ENCODE measurements at regions not wholly inside any gene's neighbourhood (a gene's known extent, or its start where the extent isn't known, plus 50 kb on each side); places are given as distances from the start of the nearest gene placed in this dataset.

GRCh38 chr3:105228696-105229095, 138.0 kb upstream of the ALCAM start:
- H3K4me3 ChIP-seq (ENCODE audit: low read length): no peak overlapping the region
- Mint-ChIP-seq H3K27ac (no peak overlapping the region), H3K4me1 (no peaks in the 10 kb centered on the region), H3K36me3 (no peaks in the 10 kb centered on the region), H3K9me3 (peaks cover 3 to 4% of the 10 kb centered on the region in 2 donors), H3K27me3 (ENCODE audit: low read depth in 2 of 2) (no peaks in the 10 kb centered on the region), H3K4me3 (no peak overlapping the region)
- no peaks in the 10 kb centered on the region for H3K36me3 ChIP-seq (ENCODE audit: control insufficient read depth, insufficient read depth, low read length)
- no peak for ATAC-seq
- DNase-seq: no peak
- H3K27me3 ChIP-seq (ENCODE audit: control insufficient read depth, insufficient read depth, low read length): no peaks in the 10 kb centered on the region
- peaks cover 2% of the 10 kb centered on the region for H3K9me3 ChIP-seq (ENCODE audit: control insufficient read depth, insufficient read depth, low read length)
- H3K27ac ChIP-seq (ENCODE audit: low read length): no peak overlapping the region
- no peaks in the 10 kb centered on the region for H3K4me1 ChIP-seq (ENCODE audit: control insufficient read depth, insufficient read depth, low read length)
- TF ChIP-seq, protein P1, sequence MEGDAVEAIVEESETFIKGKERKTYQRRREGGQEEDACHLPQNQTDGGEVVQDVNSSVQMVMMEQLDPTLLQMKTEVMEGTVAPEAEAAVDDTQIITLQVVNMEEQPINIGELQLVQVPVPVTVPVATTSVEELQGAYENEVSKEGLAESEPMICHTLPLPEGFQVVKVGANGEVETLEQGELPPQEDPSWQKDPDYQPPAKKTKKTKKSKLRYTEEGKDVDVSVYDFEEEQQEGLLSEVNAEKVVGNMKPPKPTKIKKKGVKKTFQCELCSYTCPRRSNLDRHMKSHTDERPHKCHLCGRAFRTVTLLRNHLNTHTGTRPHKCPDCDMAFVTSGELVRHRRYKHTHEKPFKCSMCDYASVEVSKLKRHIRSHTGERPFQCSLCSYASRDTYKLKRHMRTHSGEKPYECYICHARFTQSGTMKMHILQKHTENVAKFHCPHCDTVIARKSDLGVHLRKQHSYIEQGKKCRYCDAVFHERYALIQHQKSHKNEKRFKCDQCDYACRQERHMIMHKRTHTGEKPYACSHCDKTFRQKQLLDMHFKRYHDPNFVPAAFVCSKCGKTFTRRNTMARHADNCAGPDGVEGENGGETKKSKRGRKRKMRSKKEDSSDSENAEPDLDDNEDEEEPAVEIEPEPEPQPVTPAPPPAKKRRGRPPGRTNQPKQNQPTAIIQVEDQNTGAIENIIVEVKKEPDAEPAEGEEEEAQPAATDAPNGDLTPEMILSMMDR (IDR thresholded peaks at IDR 0.05): no peak
- 74% methylated on average over 3 of the region's 3 CpGs for WGBS (ENCODE audit: insufficient coverage)
- intact Hi-C loops (cut with micrococcal nuclease): no loop called here

DNA sequence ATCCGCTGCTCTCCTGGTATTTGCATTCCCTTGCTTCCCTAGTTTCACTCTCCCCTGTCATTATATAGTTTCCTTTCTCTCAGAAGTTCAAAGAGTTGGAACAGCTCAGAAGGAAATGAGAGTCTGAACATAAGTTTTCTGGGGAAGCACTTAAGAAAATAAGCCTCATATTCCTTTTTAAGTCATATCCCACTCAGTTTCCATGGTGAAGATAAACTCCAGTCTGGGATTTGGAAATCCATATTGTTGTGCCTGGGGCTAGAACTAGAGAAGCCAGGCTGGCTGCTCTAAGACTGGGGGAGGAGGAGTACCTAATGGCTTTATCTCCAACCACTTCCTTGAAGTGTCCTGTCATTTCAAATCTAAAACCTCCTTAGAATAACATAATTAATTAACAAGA, 134.2 kb upstream of the ALCAM start:
- intact Hi-C loops (cut with micrococcal nuclease): no loop called here
- no peaks in the 10 kb centered on the region for H3K27me3 Mint-ChIP-seq (ENCODE audit: low read depth in 2 of 2)
- TF ChIP-seq, protein P1 (IDR thresholded peaks at IDR 0.05): no peak
- Histone ChIP-seq H3K4me3 (ENCODE audit: low read length) (no peak overlapping the region), H3K36me3 (ENCODE audit: control insufficient read depth, insufficient read depth, low read length) (no peaks in the 10 kb centered on the region), H3K9me3 (ENCODE audit: control insufficient read depth, insufficient read depth, low read length) (peaks cover 2% of the 10 kb centered on the region), H3K27ac (ENCODE audit: low read length) (no peak overlapping the region), H3K4me1 (ENCODE audit: control insufficient read depth, insufficient read depth, low read length) (no peaks in the 10 kb centered on the region), H3K27me3 (ENCODE audit: control insufficient read depth, insufficient read depth, low read length) (no peaks in the 10 kb centered on the region)
- no peak overlapping the region for H3K27ac Mint-ChIP-seq
- H3K4me1 Mint-ChIP-seq: no peaks in the 10 kb centered on the region
- WGBS (ENCODE audit: insufficient coverage): 56% methylated on average over 1 of the region's 1 CpG
- ATAC-seq (no peak), DNase-seq (no peak)
- no peaks in the 10 kb centered on the region for H3K9me3 Mint-ChIP-seq
- H3K4me3 Mint-ChIP-seq: no peak overlapping the region
- H3K36me3 Mint-ChIP-seq: no peaks in the 10 kb centered on the region

DNA sequence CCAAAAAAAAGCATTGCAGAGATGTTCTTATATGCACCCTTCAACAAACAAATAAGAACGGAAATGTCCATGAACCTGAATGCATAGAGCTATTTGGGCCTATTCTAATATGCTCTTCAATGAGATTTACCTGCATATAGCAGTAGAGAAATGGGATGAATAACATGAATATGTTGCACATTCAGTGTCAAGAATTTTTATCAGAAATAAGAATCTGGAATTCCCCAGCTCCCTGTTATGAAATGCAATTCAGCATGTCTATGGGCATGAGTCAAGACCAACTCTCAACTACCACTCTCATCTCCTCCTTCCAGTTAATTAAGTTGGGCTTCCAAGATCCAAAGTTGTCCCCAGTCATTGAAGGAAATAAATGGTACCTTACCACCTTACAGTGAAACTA, 133.7 kb upstream of the ALCAM start:
- Histone ChIP-seq H3K9me3 (ENCODE audit: control insufficient read depth, insufficient read depth, low read length) (peaks cover 2% of the 10 kb centered on the region), H3K27ac (ENCODE audit: low read length) (no peak overlapping the region), H3K4me3 (ENCODE audit: low read length) (no peak overlapping the region), H3K36me3 (ENCODE audit: control insufficient read depth, insufficient read depth, low read length) (no peaks in the 10 kb centered on the region), H3K4me1 (ENCODE audit: control insufficient read depth, insufficient read depth, low read length) (no peaks in the 10 kb centered on the region), H3K27me3 (ENCODE audit: control insufficient read depth, insufficient read depth, low read length) (no peaks in the 10 kb centered on the region)
- ATAC-seq (no peak), DNase-seq (no peak)
- intact Hi-C loops (cut with micrococcal nuclease): no loop called here
- TF ChIP-seq, protein P1 (IDR thresholded peaks at IDR 0.05): no peak
- H3K27ac Mint-ChIP-seq: no peak overlapping the region
- H3K4me3 Mint-ChIP-seq: no peak overlapping the region
- no CpG with 5 or more reads among the region's 1 CpG for WGBS (ENCODE audit: insufficient coverage)
- no peaks in the 10 kb centered on the region for H3K4me1 Mint-ChIP-seq
- H3K36me3 Mint-ChIP-seq: no peaks in the 10 kb centered on the region
- H3K27me3 Mint-ChIP-seq (ENCODE audit: low read depth in 2 of 2): no peaks in the 10 kb centered on the region
- no peaks in the 10 kb centered on the region for H3K9me3 Mint-ChIP-seq

- WGBS (ENCODE audit: insufficient coverage): 100% methylated on average over 1 of the region's 2 CpGs
- no peaks in the 10 kb centered on the region for H3K4me1 Mint-ChIP-seq
- H3K27me3 ChIP-seq (ENCODE audit: control insufficient read depth, insufficient read depth, low read length): no peaks in the 10 kb centered on the region
- ATAC-seq (no peak), DNase-seq (no peak)
- no peaks in the 10 kb centered on the region for H3K27me3 Mint-ChIP-seq (ENCODE audit: low read depth in 2 of 2)
- TF ChIP-seq, protein P1 (IDR thresholded peaks at IDR 0.05): no peak
- intact Hi-C loops (cut with micrococcal nuclease): no loop called here
- no peak overlapping the region for H3K27ac ChIP-seq (ENCODE audit: low read length)
- no peaks in the 10 kb centered on the region for H3K36me3 ChIP-seq (ENCODE audit: control insufficient read depth, insufficient read depth, low read length)
- H3K36me3 Mint-ChIP-seq: no peaks in the 10 kb centered on the region
- H3K27ac Mint-ChIP-seq: no peak overlapping the region
- H3K4me3 Mint-ChIP-seq: no peak overlapping the region
- no peak overlapping the region for H3K4me3 ChIP-seq (ENCODE audit: low read length)
- no peaks in the 10 kb centered on the region for H3K4me1 ChIP-seq (ENCODE audit: control insufficient read depth, insufficient read depth, low read length)
- H3K9me3 Mint-ChIP-seq: no peaks in the 10 kb centered on the region
- H3K9me3 ChIP-seq (ENCODE audit: control insufficient read depth, insufficient read depth, low read length): no peaks in the 10 kb centered on the region
Observed at GRCh38 chr3:105235221-105235620, 131.5 kb upstream of the ALCAM start.
